ENCODE measurements at regions not wholly inside any gene's neighbourhood (a gene's known extent, or its start where the extent isn't known, plus 50 kb on each side); places are given as distances from the start of the nearest gene placed in this dataset.

DNA sequence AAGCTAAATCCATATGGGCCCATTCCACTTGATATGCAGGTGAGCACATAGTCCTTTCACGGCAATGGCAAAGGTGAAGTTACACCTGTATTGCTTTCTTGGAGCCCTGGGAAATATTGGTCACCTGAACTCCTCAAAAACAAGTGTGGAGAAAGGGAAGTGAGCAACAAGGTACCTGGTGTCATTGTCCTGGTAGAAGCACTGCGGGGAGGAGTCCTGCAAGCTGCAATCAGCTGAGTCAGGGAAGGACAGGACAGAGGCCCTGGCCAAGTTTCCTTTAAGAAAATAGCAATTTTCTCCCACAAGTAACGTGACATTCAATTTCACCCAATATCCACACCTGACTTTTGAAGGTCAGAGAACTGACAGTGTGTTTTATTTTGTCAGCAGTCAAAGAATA lies 389.1 kb downstream of the IRS2 start:
- Histone ChIP-seq H3K27ac (ENCODE audit: insufficient read length, low read depth, low read length) (no peak overlapping the region), H3K23me2 (ENCODE audit: insufficient read length, low read depth, low read length, poor library complexity, severe bottlenecking) (no peaks in the 10 kb centered on the region), H3K18ac (ENCODE audit: insufficient read length, low read depth, low read length) (no peak overlapping the region), H3K4me1 (ENCODE audit: insufficient read depth, low read length) (no peaks in the 10 kb centered on the region), H3K79me1 (ENCODE audit: insufficient read depth, low read depth, low read length, poor library complexity, severe bottlenecking) (no peaks in the 10 kb centered on the region), H3K56ac (ENCODE audit: insufficient read length, low read depth, low read length) (no peak overlapping the region), H4K5ac (ENCODE audit: insufficient read length, low read depth, low read length) (no peak overlapping the region), H4K8ac (replicated peaks; ENCODE audit: insufficient read length, low read depth, low read length) (no peak overlapping the region), H2AK5ac (ENCODE audit: insufficient read length, low read length) (no peak overlapping the region), H4K91ac (ENCODE audit: insufficient read length, low read depth, low read length) (no peak overlapping the region), H3K14ac (ENCODE audit: insufficient read depth, low read length) (no peak overlapping the region), H3K79me2 (ENCODE audit: insufficient read depth, low read length) (no peaks in the 10 kb centered on the region), H2AFZ (ENCODE audit: low read length) (no peak overlapping the region), H3K9ac (ENCODE audit: extremely low read depth, insufficient read length, low read length) (no peak overlapping the region), H2BK120ac (ENCODE audit: low read depth, low read length, poor library complexity, severe bottlenecking) (no peak overlapping the region), H3T11ph (ENCODE audit: low read length) (no peak overlapping the region), H4K20me1 (ENCODE audit: control insufficient read depth, insufficient read depth, insufficient read length) (no peaks in the 10 kb centered on the region), H3K4ac (ENCODE audit: low read depth, low read length) (no peak overlapping the region), H2BK20ac (ENCODE audit: low read depth, low read length, poor library complexity, severe bottlenecking) (no peak overlapping the region), H3K23ac (ENCODE audit: insufficient read length, low read depth, low read length) (no peak overlapping the region), H3K27me3 (ENCODE audit: insufficient read depth, low read length) (0 out of 2 replicates have a peak, but pooled peaks cover 3% of the 10 kb centered on the region), H2BK15ac (ENCODE audit: low read depth, low read length) (no peak overlapping the region), H2BK5ac (ENCODE audit: insufficient read length, low read length) (no peak overlapping the region), H2BK12ac (ENCODE audit: insufficient read length, low read depth, low read length) (no peak overlapping the region), H3K9me3 (ENCODE audit: control insufficient read depth, low read depth, low read length) (no peaks in the 10 kb centered on the region), H3K4me2 (ENCODE audit: insufficient read depth, insufficient read length, low read length) (no peak overlapping the region)
- Mint-ChIP-seq H3K4me1 (peaks cover 11 to 12% of the 10 kb centered on the region in 2 experiments), H3K36me3 (ENCODE audit: insufficient read depth in 1 of 3, low read depth in 3 of 3) (no peaks in the 10 kb centered on the region; a peak in 1 of 7 replicates), H3K27me3 (ENCODE audit: low read depth) (no peaks in the 10 kb centered on the region; the same call in 1 of the 2 replicates), H3K9me3 (peaks cover 0 to 2% of the 10 kb centered on the region in 2 experiments; a peak in 1 of 5 replicates), H3K4me3 (no peak overlapping the region), H3K27ac (no peak overlapping the region)
- WGBS (ENCODE audit: extremely low coverage, insufficient read length, low lambda C conversion rate): no CpG with 5 or more reads among the region's 3 CpGs
- TF ChIP-seq CTCF (conservative IDR thresholded peaks at IDR 0.05): no peak
- no peak for DNase-seq

Data from H9 (cell line).